T-helper 1 cell treated with Interleukin-12 subunit alpha and Interleukin-12 subunit beta and Interleukin-4 antibody, amounts not matched to agents 30 μg/mL and 1 μg/mL, for 36 hours (primary cell): ENCODE measurements at regions not wholly inside any gene's neighbourhood (a gene's known extent, or its start where the extent isn't known, plus 50 kb on each side); places are given as distances from the start of the nearest gene placed in this dataset.

Source experiments
- H3K27ac Mint-ChIP-seq: one replicate; pipeline ENCODE4 v1.8.0; 2021; ENCODE audit warnings: mild to moderate bottlenecking, mixed read lengths
- H3K27me3 Mint-ChIP-seq: one replicate; pipeline ENCODE4 v1.8.0; 2021; ENCODE audit warnings: low read depth, mixed read lengths
- H3K36me3 Mint-ChIP-seq: one replicate; pipeline ENCODE4 v1.8.0; 2021; ENCODE audit warnings: low read depth, mixed read lengths
- H3K4me1 Mint-ChIP-seq: one replicate; pipeline ENCODE4 v1.8.0; 2021; ENCODE audit warnings: low read depth, mixed read lengths
- H3K4me3 Mint-ChIP-seq: one replicate; pipeline ENCODE4 v1.8.0; 2021; ENCODE audit warnings: mild to moderate bottlenecking, moderate library complexity, mixed read lengths
- H3K9me3 Mint-ChIP-seq: one replicate; pipeline ENCODE4 v1.8.0; 2021; ENCODE audit warnings: mixed read lengths

- Mint-ChIP-seq H3K36me3 (no peaks in the 10 kb centered on the region), H3K4me1 (peaks cover 5% of the 10 kb centered on the region), H3K27me3 (peaks cover 20% of the 10 kb centered on the region), H3K27ac (no peak overlapping the region), H3K4me3 (no peak overlapping the region), H3K9me3 (no peaks in the 10 kb centered on the region)
Observed at GRCh38 chr1:98331718-98332311, 329.7 kb upstream of the SNX7 start.

GRCh38 chr1:98331243-98331642 lies 330.3 kb upstream of the SNX7 start:
- H3K4me1 Mint-ChIP-seq, result peaks cover 5% of the 10 kb centered on the region
- H3K4me3 Mint-ChIP-seq, result no peak overlapping the region
- no peaks in the 10 kb centered on the region for H3K9me3 Mint-ChIP-seq
- no peaks in the 10 kb centered on the region for H3K36me3 Mint-ChIP-seq
- H3K27me3 Mint-ChIP-seq, result peaks cover 20% of the 10 kb centered on the region
- no peak overlapping the region for H3K27ac Mint-ChIP-seq

GRCh38 chr1:98330224-98330623 lies 331.3 kb upstream of the SNX7 start:
- no peak overlapping the region for H3K4me3 Mint-ChIP-seq
- no peaks in the 10 kb centered on the region for H3K36me3 Mint-ChIP-seq
- peaks cover 5% of the 10 kb centered on the region for H3K4me1 Mint-ChIP-seq
- H3K9me3 Mint-ChIP-seq, result no peaks in the 10 kb centered on the region
- H3K27ac Mint-ChIP-seq, result no peak overlapping the region
- H3K27me3 Mint-ChIP-seq, result peaks cover 20% of the 10 kb centered on the region

- H3K27me3 Mint-ChIP-seq, result peaks cover 20% of the 10 kb centered on the region
- no peaks in the 10 kb centered on the region for H3K36me3 Mint-ChIP-seq
- no peak overlapping the region for H3K27ac Mint-ChIP-seq
Observed at GRCh38 chr1:98328855-98329254, 332.7 kb upstream of the SNX7 start.

GRCh38 chr1:98327220-98327861 lies 334.2 kb upstream of the SNX7 start:
- H3K27ac Mint-ChIP-seq, result no peak overlapping the region
- no peak overlapping the region for H3K4me3 Mint-ChIP-seq
- H3K9me3 Mint-ChIP-seq, result no peaks in the 10 kb centered on the region
- peaks cover 14% of the 10 kb centered on the region for H3K27me3 Mint-ChIP-seq
- peaks cover 23% of the 10 kb centered on the region for H3K4me1 Mint-ChIP-seq
- no peaks in the 10 kb centered on the region for H3K36me3 Mint-ChIP-seq

More at GRCh38 chr1:98328855-98329254, 332.7 kb upstream of the SNX7 start:
- no peaks in the 10 kb centered on the region for H3K9me3 Mint-ChIP-seq
- H3K4me3 Mint-ChIP-seq, result no peak overlapping the region
- peaks cover 14% of the 10 kb centered on the region for H3K4me1 Mint-ChIP-seq

GRCh38 chr1:98325646-98326440 lies 335.7 kb upstream of the SNX7 start:
- no peaks in the 10 kb centered on the region for H3K9me3 Mint-ChIP-seq
- no peak overlapping the region for H3K27ac Mint-ChIP-seq
- H3K4me3 Mint-ChIP-seq, result no peak overlapping the region
- no peaks in the 10 kb centered on the region for H3K36me3 Mint-ChIP-seq
- peaks cover 23% of the 10 kb centered on the region for H3K4me1 Mint-ChIP-seq
- H3K27me3 Mint-ChIP-seq, result peaks cover 11% of the 10 kb centered on the region

GRCh38 chr1:98323906-98324358 lies 337.6 kb upstream of the SNX7 start:
- H3K9me3 Mint-ChIP-seq, result no peaks in the 10 kb centered on the region
- H3K27ac Mint-ChIP-seq, result peak overlapping the region; percentile 23
- H3K4me3 Mint-ChIP-seq, result peak overlapping the region; percentile 8
- peaks cover 10% of the 10 kb centered on the region for H3K27me3 Mint-ChIP-seq
- H3K36me3 Mint-ChIP-seq, result no peaks in the 10 kb centered on the region
- H3K4me1 Mint-ChIP-seq, result peaks cover 23% of the 10 kb centered on the region

GRCh38 chr1:98323388-98323787 lies 338.1 kb upstream of the SNX7 start:
- H3K27me3 Mint-ChIP-seq, result peaks cover 7% of the 10 kb centered on the region
- H3K4me3 Mint-ChIP-seq, result peak overlapping the region; percentile 1
- no peaks in the 10 kb centered on the region for H3K9me3 Mint-ChIP-seq
- H3K27ac Mint-ChIP-seq, result no peak overlapping the region
- peaks cover 23% of the 10 kb centered on the region for H3K4me1 Mint-ChIP-seq
- no peaks in the 10 kb centered on the region for H3K36me3 Mint-ChIP-seq

- H3K4me3 Mint-ChIP-seq, result no peak overlapping the region
- no peaks in the 10 kb centered on the region for H3K9me3 Mint-ChIP-seq
- no peak overlapping the region for H3K27ac Mint-ChIP-seq
- H3K4me1 Mint-ChIP-seq, result peaks cover 23% of the 10 kb centered on the region
- no peaks in the 10 kb centered on the region for H3K36me3 Mint-ChIP-seq
- peaks cover 7% of the 10 kb centered on the region for H3K27me3 Mint-ChIP-seq
Observed at GRCh38 chr1:98322966-98323365, 338.6 kb upstream of the SNX7 start.

GRCh38 chr1:98322086-98322485 lies 339.4 kb upstream of the SNX7 start:
- Mint-ChIP-seq H3K36me3 (no peaks in the 10 kb centered on the region), H3K9me3 (no peaks in the 10 kb centered on the region), H3K27ac (no peak overlapping the region), H3K27me3 (peaks cover 7% of the 10 kb centered on the region), H3K4me3 (no peak overlapping the region), H3K4me1 (peaks cover 20% of the 10 kb centered on the region)

GRCh38 chr1:98321191-98321590 lies 340.3 kb upstream of the SNX7 start:
- Mint-ChIP-seq H3K27me3 (peaks cover 12% of the 10 kb centered on the region), H3K4me3 (no peak overlapping the region), H3K4me1 (peaks cover 18% of the 10 kb centered on the region), H3K9me3 (no peaks in the 10 kb centered on the region), H3K27ac (no peak overlapping the region), H3K36me3 (no peaks in the 10 kb centered on the region)

- H3K4me1 Mint-ChIP-seq, result no peaks in the 10 kb centered on the region
- no peaks in the 10 kb centered on the region for H3K36me3 Mint-ChIP-seq
- H3K27ac Mint-ChIP-seq, result no peak overlapping the region
- H3K27me3 Mint-ChIP-seq, result peaks cover 16% of the 10 kb centered on the region
- no peaks in the 10 kb centered on the region for H3K9me3 Mint-ChIP-seq
- H3K4me3 Mint-ChIP-seq, result no peak overlapping the region
Observed at GRCh38 chr1:98316286-98316905, 345.1 kb upstream of the SNX7 start.

GRCh38 chr1:98315309-98315708 lies 346.2 kb upstream of the SNX7 start:
- no peaks in the 10 kb centered on the region for H3K9me3 Mint-ChIP-seq
- no peaks in the 10 kb centered on the region for H3K36me3 Mint-ChIP-seq
- H3K4me1 Mint-ChIP-seq, result no peaks in the 10 kb centered on the region
- H3K4me3 Mint-ChIP-seq, result no peak overlapping the region
- peaks cover 10% of the 10 kb centered on the region for H3K27me3 Mint-ChIP-seq
- H3K27ac Mint-ChIP-seq, result no peak overlapping the region

GRCh38 chr1:98314601-98315000 lies 346.9 kb upstream of the SNX7 start:
- H3K27ac Mint-ChIP-seq, result no peak overlapping the region
- peaks cover 9% of the 10 kb centered on the region for H3K27me3 Mint-ChIP-seq
- no peaks in the 10 kb centered on the region for H3K36me3 Mint-ChIP-seq
- no peaks in the 10 kb centered on the region for H3K9me3 Mint-ChIP-seq
- H3K4me1 Mint-ChIP-seq, result no peaks in the 10 kb centered on the region
- H3K4me3 Mint-ChIP-seq, result no peak overlapping the region
